GM19395 (cell line): ENCODE measurements at regions not wholly inside any gene's neighbourhood (a gene's known extent, or its start where the extent isn't known, plus 50 kb on each side); places are given as distances from the start of the nearest gene placed in this dataset.

Source experiments
- ATAC-seq: cut with Tn5 transposase; IDR thresholded peaks from one replicate; pipeline ENCODE4 v1.9.1; 2021; ENCODE audit warnings: mild to moderate bottlenecking, moderate library complexity; ENCODE audit not compliant: unreplicated experiment

- ATAC-seq: no peak
Observed at GRCh38 chr4:152236519-152237056, 299.3 kb downstream of the FBXW7 start.

GRCh38 chr4:152235718-152236117 lies 300.2 kb downstream of the FBXW7 start:
- no peak for ATAC-seq

GRCh38 chr4:152234571-152234970 lies 301.3 kb downstream of the FBXW7 start:
- no peak for ATAC-seq

GRCh38 chr4:152232271-152232670 lies 303.6 kb downstream of the FBXW7 start:
- no peak for ATAC-seq

GRCh38 chr4:152229782-152230289 lies 306.1 kb downstream of the FBXW7 start:
- no peak for ATAC-seq

GRCh38 chr4:152225680-152226079 lies 310.2 kb downstream of the FBXW7 start:
- ATAC-seq: no peak

GRCh38 chr4:152224721-152225420 lies 311.0 kb downstream of the FBXW7 start:
- no peak for ATAC-seq

- no peak for ATAC-seq
Observed at GRCh38 chr4:152224223-152224622, 311.7 kb downstream of the FBXW7 start.

GRCh38 chr4:152223600-152223999 lies 312.3 kb downstream of the FBXW7 start:
- ATAC-seq: no peak

- ATAC-seq: no peak
Observed at GRCh38 chr4:152221816-152222516, 313.9 kb downstream of the FBXW7 start.

GRCh38 chr4:152220201-152220666 lies 315.7 kb downstream of the FBXW7 start:
- peak; percentile 69 for ATAC-seq

- no peak for ATAC-seq
Observed at GRCh38 chr4:152218576-152218975, 317.3 kb downstream of the FBXW7 start.

- ATAC-seq: no peak
Observed at GRCh38 chr4:152217896-152218295, 318.0 kb downstream of the FBXW7 start.

GRCh38 chr4:152211936-152212653 lies 323.8 kb downstream of the FBXW7 start:
- no peak for ATAC-seq

GRCh38 chr4:152209772-152210493 lies 326.0 kb downstream of the FBXW7 start:
- peak; percentile 86 for ATAC-seq

- no peak for ATAC-seq
Observed at GRCh38 chr4:152207378-152207720, 328.5 kb downstream of the FBXW7 start.

GRCh38 chr4:152206646-152207377 lies 329.1 kb downstream of the FBXW7 start:
- ATAC-seq: no peak

- no peak for ATAC-seq
Observed at GRCh38 chr4:152206185-152206584, 329.7 kb downstream of the FBXW7 start.

- ATAC-seq: no peak
Observed at GRCh38 chr4:152202415-152202814, 333.5 kb downstream of the FBXW7 start.
